ENCODE measurements at regions not wholly inside any gene's neighbourhood (a gene's known extent, or its start where the extent isn't known, plus 50 kb on each side); places are given as distances from the start of the nearest gene placed in this dataset.
A peak's percentile ranks its signal among the peaks of the same experiment; 100 is the strongest.

DNA sequence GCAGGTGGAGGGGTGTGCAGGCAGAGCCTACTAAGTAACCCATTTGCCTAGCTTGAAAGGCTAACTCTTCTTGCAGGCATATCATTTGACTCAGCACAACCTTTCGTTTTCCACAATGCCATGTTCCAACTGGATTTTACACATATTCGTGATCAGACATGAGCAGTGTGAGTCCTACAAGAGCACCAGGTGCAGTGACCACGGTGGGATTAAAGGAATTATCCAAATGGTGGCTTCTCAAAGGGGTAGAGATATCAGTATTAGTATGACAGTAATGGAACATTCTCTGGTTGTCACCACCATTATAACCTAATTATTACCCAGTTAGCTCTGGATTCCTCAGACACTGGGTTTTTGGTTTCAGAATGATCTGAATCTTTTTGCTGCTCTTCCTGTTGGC is 323.5 kb downstream of the LMO4 start:
- no peaks in the 10 kb centered on the region for H3K36me3 ChIP-seq (ENCODE audit: control insufficient read depth in 3 of 3, insufficient read depth in 2 of 3, low read depth in 1 of 3, low read length in 3 of 3)
- H3K4me1 ChIP-seq (ENCODE audit: control insufficient read depth in 3 of 3, insufficient read depth in 2 of 3, low read depth in 1 of 3, low read length in 2 of 3) = no peaks in the 10 kb centered on the region
- no peaks in the 10 kb centered on the region for H3K27me3 ChIP-seq (ENCODE audit: control insufficient read depth in 3 of 3, insufficient read depth in 3 of 3, low read length in 3 of 3)
- no peaks in the 10 kb centered on the region for H3K9me3 ChIP-seq (ENCODE audit: control insufficient read depth in 2 of 2, insufficient read depth in 1 of 2, low read depth in 1 of 2, low read length in 1 of 2)
- 84 to 89% (median 85%) methylated on average over 3 of the region's 3 CpGs for WGBS, 3 donors
- no peak overlapping the region for H3K27ac ChIP-seq (ENCODE audit: low read depth in 1 of 3, low read length in 2 of 3)
- FAIRE-seq (no peak), DNase-seq (no peak)
- no peak overlapping the region for H3K4me3 ChIP-seq (ENCODE audit: low read depth in 1 of 3, low read length in 3 of 3)

GRCh38 chr1:87665151-87665550 is 336.5 kb downstream of the LMO4 start:
- H3K27ac ChIP-seq (ENCODE audit: low read depth in 1 of 3, low read length in 2 of 3) = no peak overlapping the region
- H3K36me3 ChIP-seq (ENCODE audit: control insufficient read depth in 3 of 3, insufficient read depth in 2 of 3, low read depth in 1 of 3, low read length in 3 of 3) = no peaks in the 10 kb centered on the region
- H3K4me1 ChIP-seq (ENCODE audit: control insufficient read depth in 3 of 3, insufficient read depth in 2 of 3, low read depth in 1 of 3, low read length in 2 of 3) = peaks cover 0 to 5% (median 0%) of the 10 kb centered on the region in 3 donors
- H3K27me3 ChIP-seq (ENCODE audit: control insufficient read depth in 3 of 3, insufficient read depth in 3 of 3, low read length in 3 of 3) = no peaks in the 10 kb centered on the region
- DNase-seq (no peak), FAIRE-seq (no peak)
- H3K9me3 ChIP-seq (ENCODE audit: control insufficient read depth in 2 of 2, insufficient read depth in 1 of 2, low read depth in 1 of 2, low read length in 1 of 2) = peaks cover 2 to 5% of the 10 kb centered on the region in 2 donors
- no peak overlapping the region for H3K4me3 ChIP-seq (ENCODE audit: low read depth in 1 of 3, low read length in 3 of 3)
- WGBS, 3 donors = 95 to 97% (median 96%) methylated on average over 2 of the region's 2 CpGs

GRCh38 chr1:87666681-87667080 is 338.0 kb downstream of the LMO4 start:
- 83 to 94% (median 84%) methylated on average over 2 of the region's 2 CpGs for WGBS, 3 donors

GRCh38 chr1:87669674-87670073 is 341.0 kb downstream of the LMO4 start:
- Histone ChIP-seq H3K36me3 (ENCODE audit: control insufficient read depth in 3 of 3, insufficient read depth in 2 of 3, low read depth in 1 of 3, low read length in 3 of 3) (no peaks in the 10 kb centered on the region), H3K27ac (ENCODE audit: low read depth in 1 of 3, low read length in 2 of 3) (peak overlapping the region in 1 of 3 donors; percentile 40), H3K27me3 (ENCODE audit: control insufficient read depth in 3 of 3, insufficient read depth in 3 of 3, low read length in 3 of 3) (no peaks in the 10 kb centered on the region), H3K4me1 (ENCODE audit: control insufficient read depth in 3 of 3, insufficient read depth in 2 of 3, low read depth in 1 of 3, low read length in 2 of 3) (peaks cover 0 to 5% (median 0%) of the 10 kb centered on the region in 3 donors), H3K4me3 (ENCODE audit: low read depth in 1 of 3, low read length in 3 of 3) (no peak overlapping the region), H3K9me3 (ENCODE audit: control insufficient read depth in 2 of 2, insufficient read depth in 1 of 2, low read depth in 1 of 2, low read length in 1 of 2) (no peaks in the 10 kb centered on the region)
- WGBS, 3 donors = 75 to 79% (median 76%) methylated on average over 1 of the region's 1 CpG
- peak in 1 of 2 donors; percentile 62 for DNase-seq
- FAIRE-seq = no peak

More at GRCh38 chr1:87666681-87667080, 338.0 kb downstream of the LMO4 start:
- FAIRE-seq (no peak), DNase-seq (no peak)
- no peaks in the 10 kb centered on the region for H3K36me3 ChIP-seq (ENCODE audit: control insufficient read depth in 3 of 3, insufficient read depth in 2 of 3, low read depth in 1 of 3, low read length in 3 of 3)
- no peak overlapping the region for H3K4me3 ChIP-seq (ENCODE audit: low read depth in 1 of 3, low read length in 3 of 3)
- peaks cover 0 to 5% (median 0%) of the 10 kb centered on the region in 3 donors for H3K4me1 ChIP-seq (ENCODE audit: control insufficient read depth in 3 of 3, insufficient read depth in 2 of 3, low read depth in 1 of 3, low read length in 2 of 3)
- H3K9me3 ChIP-seq (ENCODE audit: control insufficient read depth in 2 of 2, insufficient read depth in 1 of 2, low read depth in 1 of 2, low read length in 1 of 2) = no peaks in the 10 kb centered on the region
- H3K27ac ChIP-seq (ENCODE audit: low read depth in 1 of 3, low read length in 2 of 3) = no peak overlapping the region
- no peaks in the 10 kb centered on the region for H3K27me3 ChIP-seq (ENCODE audit: control insufficient read depth in 3 of 3, insufficient read depth in 3 of 3, low read length in 3 of 3)

- no peak for FAIRE-seq
- 79 to 85% (median 80%) methylated on average over 5 of the region's 5 CpGs for WGBS, 3 donors
Observed at GRCh38 chr1:87673309-87673708, 344.6 kb downstream of the LMO4 start.

GRCh38 chr1:87673748-87674147 is 345.1 kb downstream of the LMO4 start:
- no peaks in the 10 kb centered on the region for H3K9me3 ChIP-seq (ENCODE audit: control insufficient read depth in 2 of 2, insufficient read depth in 1 of 2, low read depth in 1 of 2, low read length in 1 of 2)
- peaks cover 0 to 5% (median 0%) of the 10 kb centered on the region in 3 donors for H3K4me1 ChIP-seq (ENCODE audit: control insufficient read depth in 3 of 3, insufficient read depth in 2 of 3, low read depth in 1 of 3, low read length in 2 of 3)
- WGBS, 3 donors = 78 to 89% (median 82%) methylated on average over 3 of the region's 3 CpGs
- no peak overlapping the region for H3K4me3 ChIP-seq (ENCODE audit: low read depth in 1 of 3, low read length in 3 of 3)
- no peak overlapping the region for H3K27ac ChIP-seq (ENCODE audit: low read depth in 1 of 3, low read length in 2 of 3)
- H3K36me3 ChIP-seq (ENCODE audit: control insufficient read depth in 3 of 3, insufficient read depth in 2 of 3, low read depth in 1 of 3, low read length in 3 of 3) = no peaks in the 10 kb centered on the region
- FAIRE-seq = no peak
- DNase-seq = no peak
- no peaks in the 10 kb centered on the region for H3K27me3 ChIP-seq (ENCODE audit: control insufficient read depth in 3 of 3, insufficient read depth in 3 of 3, low read length in 3 of 3)

More at GRCh38 chr1:87673309-87673708, 344.6 kb downstream of the LMO4 start:
- Histone ChIP-seq H3K27ac (ENCODE audit: low read depth in 1 of 3, low read length in 2 of 3) (no peak overlapping the region), H3K9me3 (ENCODE audit: control insufficient read depth in 2 of 2, insufficient read depth in 1 of 2, low read depth in 1 of 2, low read length in 1 of 2) (no peaks in the 10 kb centered on the region), H3K27me3 (ENCODE audit: control insufficient read depth in 3 of 3, insufficient read depth in 3 of 3, low read length in 3 of 3) (no peaks in the 10 kb centered on the region), H3K4me3 (ENCODE audit: low read depth in 1 of 3, low read length in 3 of 3) (no peak overlapping the region), H3K4me1 (ENCODE audit: control insufficient read depth in 3 of 3, insufficient read depth in 2 of 3, low read depth in 1 of 3, low read length in 2 of 3) (peaks cover 0 to 5% (median 0%) of the 10 kb centered on the region in 3 donors), H3K36me3 (ENCODE audit: control insufficient read depth in 3 of 3, insufficient read depth in 2 of 3, low read depth in 1 of 3, low read length in 3 of 3) (no peaks in the 10 kb centered on the region)
- no peak for DNase-seq

DNA sequence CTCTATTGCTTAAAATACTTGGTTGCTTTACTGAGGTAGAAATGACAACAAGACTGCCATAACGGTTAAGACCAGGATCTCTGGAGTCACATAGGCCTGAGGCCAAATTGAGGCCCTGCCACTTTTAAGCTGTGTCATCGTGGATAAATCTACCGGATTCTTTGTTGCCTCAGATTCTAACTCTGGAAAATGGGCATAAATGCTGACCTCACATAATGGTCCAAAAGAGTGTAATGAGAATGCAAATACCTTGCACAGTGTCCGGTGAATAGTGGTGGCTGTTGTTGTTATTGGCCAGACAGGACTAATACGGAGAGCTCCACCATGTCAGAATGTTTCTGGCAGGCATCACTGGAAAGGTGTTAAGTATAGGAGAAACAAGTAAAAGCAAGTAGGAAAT is 346.1 kb downstream of the LMO4 start:
- FAIRE-seq = no peak
- 92 to 95% (median 92%) methylated on average over 5 of the region's 5 CpGs for WGBS, 3 donors

GRCh38 chr1:87678266-87678665 is 349.6 kb downstream of the LMO4 start:
- Histone ChIP-seq H3K4me3 (ENCODE audit: low read depth in 1 of 3, low read length in 3 of 3) (no peak overlapping the region), H3K27ac (ENCODE audit: low read depth in 1 of 3, low read length in 2 of 3) (no peak overlapping the region), H3K9me3 (ENCODE audit: control insufficient read depth in 2 of 2, insufficient read depth in 1 of 2, low read depth in 1 of 2, low read length in 1 of 2) (peaks cover 0 to 4% of the 10 kb centered on the region in 2 donors), H3K27me3 (ENCODE audit: control insufficient read depth in 3 of 3, insufficient read depth in 3 of 3, low read length in 3 of 3) (no peaks in the 10 kb centered on the region), H3K36me3 (ENCODE audit: control insufficient read depth in 3 of 3, insufficient read depth in 2 of 3, low read depth in 1 of 3, low read length in 3 of 3) (no peaks in the 10 kb centered on the region), H3K4me1 (ENCODE audit: control insufficient read depth in 3 of 3, insufficient read depth in 2 of 3, low read depth in 1 of 3, low read length in 2 of 3) (no peaks in the 10 kb centered on the region)
- no peak for DNase-seq
- 39 to 72% (median 49%) methylated on average over 1 of the region's 1 CpG for WGBS, 3 donors
- FAIRE-seq = no peak

More for the DNA sequence above, 346.1 kb downstream of the LMO4 start:
- DNase-seq = no peak
- Histone ChIP-seq H3K27me3 (ENCODE audit: control insufficient read depth in 3 of 3, insufficient read depth in 3 of 3, low read length in 3 of 3) (no peaks in the 10 kb centered on the region), H3K36me3 (ENCODE audit: control insufficient read depth in 3 of 3, insufficient read depth in 2 of 3, low read depth in 1 of 3, low read length in 3 of 3) (no peaks in the 10 kb centered on the region), H3K27ac (ENCODE audit: low read depth in 1 of 3, low read length in 2 of 3) (no peak overlapping the region), H3K9me3 (ENCODE audit: control insufficient read depth in 2 of 2, insufficient read depth in 1 of 2, low read depth in 1 of 2, low read length in 1 of 2) (peaks cover 0 to 4% of the 10 kb centered on the region in 2 donors), H3K4me1 (ENCODE audit: control insufficient read depth in 3 of 3, insufficient read depth in 2 of 3, low read depth in 1 of 3, low read length in 2 of 3) (no peaks in the 10 kb centered on the region), H3K4me3 (ENCODE audit: low read depth in 1 of 3, low read length in 3 of 3) (no peak overlapping the region)

GRCh38 chr1:87682565-87682964 is 353.9 kb downstream of the LMO4 start:
- Histone ChIP-seq H3K9me3 (ENCODE audit: control insufficient read depth in 2 of 2, insufficient read depth in 1 of 2, low read depth in 1 of 2, low read length in 1 of 2) (peaks cover 0 to 4% of the 10 kb centered on the region in 2 donors), H3K27ac (ENCODE audit: low read depth in 1 of 3, low read length in 2 of 3) (no peak overlapping the region), H3K4me3 (ENCODE audit: low read depth in 1 of 3, low read length in 3 of 3) (no peak overlapping the region), H3K4me1 (ENCODE audit: control insufficient read depth in 3 of 3, insufficient read depth in 2 of 3, low read depth in 1 of 3, low read length in 2 of 3) (peaks cover 0 to 27% (median 3%) of the 10 kb centered on the region in 3 donors), H3K36me3 (ENCODE audit: control insufficient read depth in 3 of 3, insufficient read depth in 2 of 3, low read depth in 1 of 3, low read length in 3 of 3) (no peaks in the 10 kb centered on the region), H3K27me3 (ENCODE audit: control insufficient read depth in 3 of 3, insufficient read depth in 3 of 3, low read length in 3 of 3) (no peaks in the 10 kb centered on the region)
- DNase-seq = no peak
- no peak for FAIRE-seq
- WGBS, 3 donors = 91 to 94% (median 91%) methylated on average over 8 of the region's 8 CpGs

Data from small intestine (tissue), 7 donors.